HG03432 (cell line): ENCODE measurements at regions not wholly inside any gene's neighbourhood (a gene's known extent, or its start where the extent isn't known, plus 50 kb on each side); places are given as distances from the start of the nearest gene placed in this dataset.
"Not testable (repeated sequence)": the region's sequence is repeated elsewhere in the genome, so short reads cannot be mapped to it uniquely, and the experiment has no call there.

Experiments used
- ATAC-seq: cut with Tn5 transposase; IDR thresholded peaks from one replicate; pipeline ENCODE4 v1.9.1; 2021; ENCODE audit warnings: mild to moderate bottlenecking, moderate library complexity; ENCODE audit not compliant: unreplicated experiment

DNA sequence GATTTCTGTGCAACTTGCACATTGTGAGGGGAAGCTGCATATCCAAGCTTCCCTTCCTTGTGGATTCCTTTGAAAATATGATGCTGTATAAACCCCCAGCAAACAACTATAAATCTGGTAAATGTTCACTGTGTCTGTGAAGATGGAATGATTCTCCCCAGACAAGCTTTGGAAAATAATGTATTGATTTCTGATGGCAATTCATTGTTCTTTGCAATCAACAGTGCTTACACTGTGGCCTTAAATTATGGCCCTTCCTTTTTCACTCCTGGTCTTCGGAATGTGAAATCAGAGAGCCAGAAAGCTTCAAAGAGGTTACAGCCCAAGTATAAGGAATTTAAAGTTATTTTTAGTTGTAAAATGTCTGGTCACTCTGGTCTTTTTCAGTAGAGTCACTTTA, 308.8 kb downstream of the CBLN4 start:
- no peak for ATAC-seq

DNA sequence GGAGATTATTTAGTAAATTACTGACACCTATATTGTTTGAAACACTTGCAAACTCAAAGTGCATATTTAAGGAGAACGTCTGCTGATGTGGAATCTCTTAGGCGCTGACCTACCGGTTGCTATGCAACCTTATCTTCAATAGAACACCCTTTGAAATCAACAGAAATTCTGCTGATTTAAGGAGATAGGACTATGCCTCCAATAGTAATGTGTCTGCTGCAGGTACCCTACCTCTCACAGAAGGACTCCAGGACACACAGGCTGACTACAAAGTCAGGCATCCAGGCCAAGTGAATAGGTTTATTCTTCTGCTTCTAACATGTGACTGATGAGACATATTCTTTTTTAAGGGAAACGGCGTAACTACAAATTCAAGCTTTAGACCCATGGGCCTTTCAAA, 311.7 kb downstream of the CBLN4 start:
- no peak for ATAC-seq

DNA sequence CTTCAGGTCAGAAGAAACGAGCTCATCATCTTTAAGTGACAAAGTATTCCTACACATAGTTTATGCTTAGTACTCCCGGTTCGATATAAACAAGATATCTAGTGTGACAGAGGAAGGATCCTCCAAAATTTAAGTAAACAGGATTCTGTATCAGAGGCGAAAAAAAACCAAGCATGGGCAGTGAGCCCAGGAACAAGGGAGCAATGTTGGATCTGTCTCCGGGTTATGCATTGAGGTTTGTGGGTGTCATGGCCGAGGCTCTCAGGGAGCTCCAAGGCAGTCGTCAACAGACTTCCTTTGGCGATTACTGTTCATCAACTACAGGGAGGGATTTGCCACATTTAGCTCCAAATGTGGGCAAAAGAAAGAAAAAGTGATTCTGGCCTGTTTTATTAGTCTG, 319.5 kb downstream of the CBLN4 start:
- ATAC-seq, result no peak

DNA sequence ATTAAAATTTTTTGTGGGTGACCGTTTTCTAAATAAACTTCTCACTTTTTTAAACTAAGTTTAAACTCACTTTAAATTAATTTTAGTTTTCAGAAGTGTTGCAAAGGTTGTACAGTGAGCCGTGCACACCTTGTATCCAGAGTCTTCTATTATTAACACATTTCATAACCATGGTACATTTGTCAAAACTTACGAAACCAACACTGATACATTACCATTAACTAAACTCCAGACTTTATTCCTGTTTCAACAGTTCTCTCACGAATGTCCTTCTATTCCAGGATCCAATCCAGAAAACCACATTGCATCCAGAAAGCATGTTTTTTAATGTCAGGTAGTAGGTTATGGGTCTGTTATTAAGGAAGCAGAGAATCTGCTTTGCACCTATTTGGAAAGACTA, 319.9 kb downstream of the CBLN4 start:
- no peak for ATAC-seq

DNA sequence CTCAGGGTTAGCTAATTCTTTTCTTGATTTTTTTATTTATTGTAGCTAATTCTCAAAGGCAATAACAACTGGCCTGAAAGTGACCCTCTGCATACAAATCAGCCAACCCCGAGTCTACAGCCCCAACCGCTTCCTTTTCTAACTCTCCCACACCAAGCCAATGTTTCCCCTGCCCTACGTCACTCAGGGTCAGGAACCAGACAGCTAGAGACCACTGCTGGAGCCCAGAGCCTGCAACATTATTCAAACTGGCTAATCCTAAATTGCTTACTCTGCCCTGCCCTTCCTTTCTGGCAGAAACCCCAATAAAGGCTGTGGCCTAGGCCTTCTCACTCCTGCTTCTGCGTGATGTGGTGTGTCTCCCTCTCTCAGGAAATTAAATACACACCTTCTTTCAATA, 320.7 kb downstream of the CBLN4 start:
- no peak for ATAC-seq

DNA sequence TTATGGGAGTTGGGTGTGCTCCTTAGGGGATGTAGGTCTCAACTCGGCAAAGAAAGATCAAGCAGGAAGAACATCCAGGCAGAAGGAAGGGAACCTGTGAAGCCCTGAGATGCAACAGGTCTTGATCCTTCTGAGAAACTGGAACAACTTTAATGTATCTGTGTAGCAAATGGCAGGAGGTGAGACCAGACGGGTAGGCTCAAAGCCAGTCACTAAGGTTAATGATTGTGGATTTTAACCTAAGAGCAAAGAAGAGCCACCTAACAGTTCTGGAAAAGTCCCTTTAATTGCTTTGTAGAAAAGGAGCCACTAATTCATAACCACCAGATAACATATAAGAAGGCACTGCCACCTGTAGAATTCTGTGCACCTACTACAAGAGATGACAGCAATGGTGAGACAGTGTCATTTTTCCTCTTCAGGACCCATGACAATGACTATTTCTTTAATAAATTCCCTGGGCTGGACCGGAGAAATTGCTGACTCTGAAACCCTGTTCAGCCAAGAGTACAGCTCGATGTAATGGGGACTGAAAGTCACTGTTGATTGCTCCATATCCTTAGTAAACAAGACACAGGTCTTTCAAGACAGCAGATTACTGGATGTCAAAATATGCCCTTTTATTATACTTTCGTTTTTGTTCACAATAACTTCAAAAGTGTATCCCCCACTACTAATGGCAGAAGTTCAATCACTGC, 326.2 kb downstream of the CBLN4 start:
- ATAC-seq, result no peak

DNA sequence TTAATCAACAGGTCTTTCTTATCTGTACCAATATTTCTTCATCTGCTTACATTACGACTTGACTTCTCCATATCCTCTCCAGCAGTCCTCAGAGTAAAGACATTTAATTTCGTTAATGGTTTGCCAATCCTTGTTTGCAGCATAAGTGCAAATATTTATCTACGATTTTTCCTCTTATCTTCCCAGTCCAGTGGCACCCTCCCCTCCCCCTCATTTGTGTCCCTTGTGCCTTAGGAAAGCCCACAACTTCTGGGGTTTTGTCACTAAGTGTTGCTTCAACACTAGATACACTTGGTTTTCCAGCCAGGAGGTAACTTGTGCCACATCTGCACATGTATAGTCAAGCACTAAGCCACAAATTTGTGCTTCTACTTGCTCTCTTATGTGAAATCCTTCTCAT, 327.2 kb downstream of the CBLN4 start:
- ATAC-seq, result no peak

DNA sequence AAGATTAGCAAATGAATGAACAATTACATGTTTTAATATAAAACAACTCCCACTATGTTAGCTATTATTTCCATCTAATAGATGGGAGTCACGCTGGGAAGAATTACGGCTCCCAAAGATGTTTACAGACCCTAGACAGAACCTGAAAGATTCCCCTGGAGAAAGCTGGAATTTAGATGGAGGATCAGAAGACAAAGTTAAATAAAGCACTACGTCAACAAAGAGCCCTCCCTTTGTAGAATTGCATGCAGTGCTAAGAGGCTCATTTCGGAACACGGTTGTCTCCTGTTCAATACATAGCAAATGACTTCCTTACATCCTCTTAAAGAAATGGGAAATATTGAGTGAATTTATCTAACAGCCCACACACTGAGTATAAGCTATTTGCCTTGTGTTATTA, 328.3 kb downstream of the CBLN4 start:
- no peak for ATAC-seq

DNA sequence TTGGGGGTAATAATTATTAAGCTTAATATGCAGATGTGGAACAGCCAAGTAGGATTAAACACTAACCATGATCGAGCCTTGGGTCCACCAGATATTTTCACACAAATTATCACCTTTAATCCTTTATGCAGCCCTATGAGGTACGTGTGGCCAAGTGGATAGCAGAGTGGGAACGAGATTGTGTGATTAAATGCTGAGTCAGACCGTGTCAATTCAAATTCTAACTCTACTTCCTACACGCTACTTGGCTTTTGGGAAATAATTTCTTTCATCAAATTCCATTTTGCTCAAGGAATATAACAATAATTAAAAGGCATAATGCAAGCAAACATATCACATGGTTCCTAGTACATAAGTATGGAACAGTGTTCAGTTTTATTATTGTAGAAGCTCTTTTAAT, 329.2 kb downstream of the CBLN4 start:
- ATAC-seq, result no peak

DNA sequence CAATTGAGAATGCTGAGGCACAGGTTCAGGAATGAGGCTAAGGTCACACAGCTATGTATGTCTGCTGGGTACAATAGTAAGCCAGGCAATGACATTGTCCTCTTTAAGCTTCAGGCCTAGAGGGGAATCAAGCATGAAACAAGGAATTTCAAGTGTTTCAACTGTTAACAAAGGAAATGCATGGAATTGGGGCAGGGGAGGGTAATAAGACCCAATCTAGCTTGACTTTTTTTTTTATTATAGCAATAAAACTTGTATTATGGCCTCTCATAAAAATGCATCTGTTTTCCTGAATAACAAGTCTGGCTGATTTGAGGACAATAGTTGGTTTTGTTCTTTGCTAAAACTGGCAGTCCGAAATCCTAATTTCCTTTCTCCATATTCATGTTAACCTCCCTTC, 336.7 kb downstream of the CBLN4 start:
- ATAC-seq, result no peak

DNA sequence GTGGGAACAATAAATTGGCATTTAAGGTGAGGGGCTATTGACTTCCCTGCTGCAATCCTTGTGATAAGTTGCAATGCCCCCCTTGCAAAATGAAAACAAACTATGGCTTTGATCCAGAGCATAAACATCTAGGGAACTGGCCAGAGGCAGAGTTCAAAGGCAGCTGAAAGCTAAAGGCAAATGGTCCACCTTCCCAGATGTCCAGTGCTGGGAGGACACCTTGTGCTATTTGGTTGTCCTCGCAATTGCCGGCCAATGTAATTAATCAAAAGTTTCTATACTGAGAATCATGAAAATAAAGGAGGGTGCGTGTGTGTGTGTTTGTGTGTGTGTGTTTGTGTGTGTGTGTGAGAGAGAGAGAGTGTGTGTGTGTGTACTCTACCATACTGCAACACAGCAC, 337.4 kb downstream of the CBLN4 start:
- no peak for ATAC-seq

DNA sequence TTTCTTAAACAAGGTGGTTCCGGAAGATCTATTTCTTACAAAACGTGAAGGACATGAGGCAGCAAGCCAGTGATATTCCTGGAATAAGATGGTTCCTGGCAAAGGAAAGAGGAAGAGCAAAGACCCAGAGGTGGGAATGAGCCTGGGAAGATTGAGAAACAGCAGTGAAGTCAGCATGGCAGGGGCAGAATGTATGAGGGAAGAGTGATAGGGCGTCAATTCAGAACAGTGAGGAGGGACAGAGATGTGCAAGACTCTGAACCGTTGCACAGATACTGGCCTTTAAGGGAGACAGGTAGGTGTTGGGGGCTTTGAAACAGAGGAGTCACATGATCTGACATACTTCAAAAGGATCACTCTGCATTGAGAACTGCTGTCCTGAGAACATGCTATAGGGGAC, 338.3 kb downstream of the CBLN4 start:
- no peak for ATAC-seq

DNA sequence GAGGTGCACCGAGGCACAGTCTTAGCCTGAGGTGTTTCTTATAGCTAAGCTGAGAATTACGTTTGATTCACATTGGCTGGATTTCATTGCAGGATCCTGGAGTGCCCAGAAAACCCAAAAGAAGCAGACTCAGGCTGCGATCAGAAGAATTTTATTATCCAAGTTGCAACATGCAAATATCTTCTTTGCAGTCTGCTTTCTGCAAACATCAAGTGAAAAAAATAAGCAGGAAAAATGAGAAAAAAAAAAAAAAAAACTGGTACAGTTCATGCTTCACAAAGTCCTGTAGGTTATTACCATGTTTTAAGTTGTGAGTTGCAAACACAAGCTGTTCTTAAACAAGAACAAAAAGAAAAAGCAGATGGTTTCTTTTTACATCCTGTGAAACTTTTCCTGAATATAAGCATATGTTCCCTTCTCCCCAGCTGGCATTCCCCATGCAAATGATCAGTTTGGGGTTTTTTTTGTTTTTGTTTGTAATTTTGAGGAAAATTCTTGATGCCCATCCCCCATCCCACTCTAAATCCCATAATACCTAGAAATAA, 349.0 kb downstream of the CBLN4 start:
- ATAC-seq, result no peak

DNA sequence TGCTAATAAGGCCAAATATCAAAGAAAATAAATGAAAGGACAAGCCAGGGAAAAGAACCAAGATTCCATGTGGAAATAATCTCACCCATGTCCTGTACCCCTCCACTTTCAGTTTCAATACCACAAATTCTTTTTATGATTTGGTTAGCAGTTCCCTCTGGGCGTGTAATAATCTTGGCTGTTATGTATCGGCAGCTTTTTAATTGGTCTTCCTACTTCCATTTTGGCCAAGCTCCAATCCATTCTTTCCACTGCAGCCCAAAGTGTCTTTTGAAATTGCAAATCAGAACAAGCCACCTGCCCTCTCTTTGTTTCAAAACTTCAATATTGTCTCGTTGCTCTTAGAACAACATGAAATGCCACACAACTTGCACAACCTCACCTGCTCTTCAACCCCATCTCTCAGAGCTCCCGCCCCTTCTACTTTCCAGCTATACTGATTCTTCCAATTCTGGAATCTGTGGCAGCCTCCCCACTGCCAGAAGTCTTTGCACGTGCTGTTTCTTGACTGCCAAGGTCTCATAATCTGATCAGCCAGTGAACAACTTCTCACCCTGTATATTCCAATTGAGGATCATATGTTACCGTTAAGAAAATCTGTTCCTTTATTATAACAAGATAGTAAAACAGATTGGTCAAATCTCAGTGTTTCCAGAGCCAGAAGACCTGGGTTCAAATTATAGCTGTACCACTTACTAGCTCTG, 354.5 kb downstream of the CBLN4 start:
- no peak for ATAC-seq

DNA sequence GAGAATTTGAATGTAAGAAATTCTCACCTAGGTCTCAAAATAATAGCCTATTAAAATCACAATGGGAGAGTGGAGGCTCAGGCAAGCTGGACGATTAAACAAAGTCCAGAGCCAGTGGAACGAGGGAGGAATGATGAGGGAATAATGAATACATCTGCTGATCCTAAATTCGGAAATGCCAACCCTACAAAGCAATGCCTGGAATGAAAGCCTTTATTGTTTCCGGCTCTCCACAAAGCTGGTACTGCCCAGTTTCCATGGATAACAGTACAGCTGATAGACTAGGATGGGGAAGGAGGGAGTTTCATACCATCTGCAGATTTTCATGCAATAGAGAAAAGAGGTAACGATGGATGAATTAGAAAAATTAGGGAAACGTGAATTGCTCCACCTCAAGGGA, 356.1 kb downstream of the CBLN4 start:
- no peak for ATAC-seq

DNA sequence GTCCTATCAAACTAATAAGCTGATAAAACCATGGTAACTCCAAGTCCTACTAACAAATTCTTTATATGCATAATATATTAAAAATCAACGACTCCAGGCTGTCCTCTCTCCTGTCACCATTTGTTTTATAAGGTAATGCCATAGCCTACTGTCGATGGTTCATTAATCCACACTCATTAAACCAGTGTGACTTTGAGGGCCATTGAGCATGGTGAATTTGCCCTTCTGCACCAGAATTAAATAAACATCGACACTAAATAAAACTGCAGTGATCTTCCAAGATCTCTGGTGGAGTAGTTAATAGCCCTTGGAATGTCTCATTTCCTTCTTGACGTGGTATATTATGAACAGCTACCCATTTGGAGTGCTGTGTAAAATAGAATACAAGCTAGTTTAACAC, 358.5 kb downstream of the CBLN4 start:
- ATAC-seq, result no peak

DNA sequence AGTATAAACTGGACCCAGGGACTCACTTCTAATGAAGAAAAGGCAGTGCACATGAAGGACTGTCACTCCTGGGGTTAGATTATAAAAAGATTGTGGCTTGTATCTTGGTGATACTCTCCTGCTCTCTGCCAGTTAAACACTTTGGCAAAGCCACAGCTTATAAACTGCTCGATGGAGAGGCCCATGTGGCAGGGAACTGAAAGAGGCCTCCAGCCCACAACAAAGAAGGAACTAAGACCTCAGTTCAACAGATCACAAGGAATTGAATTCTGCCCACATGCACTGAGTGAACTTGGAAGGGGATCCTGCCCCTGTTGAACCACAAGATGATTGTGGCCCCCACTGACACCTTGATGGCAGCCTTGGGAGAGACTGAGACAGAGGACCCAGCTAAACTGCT, 363.8 kb downstream of the CBLN4 start:
- ATAC-seq, result no peak

DNA sequence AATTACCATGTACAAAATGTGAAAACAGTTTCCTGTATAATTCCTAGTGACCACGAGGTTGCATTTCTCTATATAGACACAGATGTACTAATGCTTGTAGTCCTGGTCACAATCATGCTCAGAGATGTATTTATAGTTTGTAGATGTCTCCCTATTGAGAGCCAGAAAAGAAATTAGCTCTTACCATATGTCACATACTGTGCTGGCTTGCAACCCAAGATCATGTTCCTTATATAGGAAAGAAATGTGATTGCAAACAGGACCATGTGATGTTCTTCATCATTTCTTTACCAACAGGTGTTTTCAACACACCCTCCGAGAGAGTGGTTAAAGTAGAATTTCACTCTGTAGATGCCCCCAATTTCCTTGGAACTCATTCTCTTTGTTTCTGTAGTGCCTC, 369.4 kb downstream of the CBLN4 start:
- ATAC-seq, result no peak

DNA sequence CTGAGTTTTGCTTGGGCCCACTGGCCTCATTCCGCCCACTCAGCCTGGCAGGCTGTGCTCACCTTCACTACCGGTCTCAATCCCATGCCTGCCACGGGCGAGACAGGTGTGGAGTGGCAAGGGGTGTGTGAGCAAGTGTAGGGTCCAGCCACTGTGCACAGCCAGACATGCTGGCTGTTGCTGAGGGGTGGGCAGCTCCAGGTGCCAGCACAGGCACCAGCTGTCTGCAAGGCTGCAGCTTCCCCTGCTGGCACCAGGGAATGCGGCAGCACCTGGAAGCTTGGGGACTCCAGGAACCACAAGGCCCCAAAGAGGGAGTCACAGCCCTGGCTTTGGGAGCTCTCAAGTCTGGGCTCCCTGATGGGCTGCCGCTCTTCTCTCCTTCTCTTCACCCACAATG, 372.7 kb downstream of the CBLN4 start:
- ATAC-seq, result no peak

DNA sequence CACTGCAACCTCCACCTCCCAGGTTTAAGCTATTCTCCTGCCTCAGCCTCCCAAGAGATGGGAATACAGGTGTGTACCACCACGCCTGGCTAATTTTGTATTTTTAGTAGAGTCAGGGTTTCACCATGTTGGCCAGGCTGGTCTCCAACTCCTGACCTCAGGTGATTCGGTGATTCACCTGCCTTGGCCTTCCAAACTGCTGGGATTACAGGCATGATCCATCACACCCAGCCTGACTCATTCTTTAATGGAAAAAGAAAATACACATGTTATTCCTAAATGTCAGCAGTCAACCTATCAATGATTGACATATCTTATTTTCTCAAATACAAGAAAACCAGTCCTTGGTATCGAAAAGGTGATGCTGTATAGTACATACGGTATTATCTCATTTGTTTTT, 376.2 kb downstream of the CBLN4 start:
- ATAC-seq, result not testable (repeated sequence)

DNA sequence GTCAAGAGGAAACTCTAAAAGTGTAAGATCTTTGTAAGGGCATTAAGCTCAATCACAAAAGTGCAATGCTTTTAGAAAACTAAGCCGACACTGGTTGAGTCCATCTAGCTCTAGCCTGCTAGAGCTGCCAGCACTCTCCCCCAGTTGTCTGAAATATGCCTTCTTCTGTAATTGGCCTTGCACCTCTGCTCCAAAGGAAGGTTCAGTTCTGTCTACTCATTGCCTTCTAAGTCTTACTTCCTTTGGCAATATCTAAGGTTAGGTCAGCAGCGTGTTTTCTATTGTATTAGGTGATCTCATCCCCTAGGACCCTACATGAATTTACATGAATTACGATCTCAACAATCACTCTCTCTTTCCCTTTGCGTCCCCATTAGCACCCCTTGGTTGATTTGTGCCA, 378.6 kb downstream of the CBLN4 start:
- ATAC-seq, result no peak

DNA sequence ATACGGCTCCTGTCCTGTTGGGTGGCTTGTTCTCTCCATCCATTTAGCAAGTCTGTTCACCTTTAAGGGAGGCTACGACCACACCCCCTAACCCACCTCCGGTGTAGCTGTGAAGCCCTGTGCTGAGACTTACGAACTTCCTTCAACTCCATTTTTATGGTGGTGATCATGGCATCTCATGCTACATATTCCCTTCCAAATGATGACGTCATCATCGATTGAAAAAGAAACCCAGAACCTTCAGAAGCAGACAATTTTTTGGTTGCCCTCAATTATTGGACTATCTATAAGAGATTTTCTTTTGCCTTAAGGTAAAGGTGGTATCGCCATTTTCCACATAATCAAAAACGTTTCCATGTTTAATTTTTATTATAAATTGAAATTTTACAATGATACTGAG, 389.0 kb downstream of the CBLN4 start:
- ATAC-seq, result no peak

DNA sequence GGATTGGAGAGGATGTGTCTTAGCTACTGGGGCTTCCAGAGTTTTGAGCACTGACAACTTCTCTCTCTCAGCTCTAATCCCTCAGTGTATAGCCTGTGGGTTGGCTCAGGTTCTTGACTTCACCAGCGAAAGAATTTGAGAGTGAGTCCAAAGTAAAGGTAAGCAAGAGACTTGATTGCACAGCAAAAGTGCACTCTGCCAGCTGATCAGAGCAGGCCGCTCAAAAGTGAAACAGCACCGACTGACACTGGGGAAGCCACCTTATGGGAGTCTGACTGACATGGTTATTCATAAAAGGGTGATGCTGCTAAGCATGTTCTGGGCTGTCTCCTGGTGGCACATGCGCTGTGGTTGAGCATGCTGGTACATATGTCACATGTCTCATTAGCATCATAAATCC, 389.5 kb downstream of the CBLN4 start:
- ATAC-seq, result no peak
